ENCODE measurements at regions not wholly inside any gene's neighbourhood (a gene's known extent, or its start where the extent isn't known, plus 50 kb on each side); places are given as distances from the start of the nearest gene placed in this dataset.
"Not testable (repeated sequence)": the region's sequence is repeated elsewhere in the genome, so short reads cannot be mapped to it uniquely, and the experiment has no call there.

- ChIA-PET CTCF (no interaction called here), POLR2A (no interaction called here)
- no peaks in the 10 kb centered on the region for H3K36me3 Mint-ChIP-seq (ENCODE audit: insufficient read depth, unreplicated experiment)
- no peaks in the 10 kb centered on the region for H3K27me3 Mint-ChIP-seq (ENCODE audit: insufficient read depth, unreplicated experiment)
- intact Hi-C loops (cut with micrococcal nuclease), result no loop called here
- no peak for TF ChIP-seq CTCF (IDR thresholded peaks at IDR 0.05; ENCODE audit: unreplicated experiment)
- H3K4me1 Mint-ChIP-seq (ENCODE audit: insufficient read depth, unreplicated experiment), result peaks cover 6% of the 10 kb centered on the region
- no peak overlapping the region for H3K4me3 Mint-ChIP-seq (ENCODE audit: unreplicated experiment)
- peaks cover 17% of the 10 kb centered on the region for H3K9me3 Mint-ChIP-seq (ENCODE audit: unreplicated experiment)
- no TSS peak for BruUV-seq (replicated peaks)
- no peak overlapping the region for H3K27ac Mint-ChIP-seq (ENCODE audit: low read depth, unreplicated experiment)
- no peak for DNase-seq (ENCODE audit: unreplicated experiment)
These were observed 146.8 kb downstream of the ATPSCKMT start for GRCh38 chr5:10102706-10103497.

GRCh38 chr5:10102235-10102634 is 147.5 kb downstream of the ATPSCKMT start:
- H3K4me3 Mint-ChIP-seq (ENCODE audit: unreplicated experiment); intact Hi-C loops (cut with micrococcal nuclease): not testable (repeated sequence)

GRCh38 chr5:10099548-10099947 is 150.1 kb downstream of the ATPSCKMT start:
- H3K9me3 Mint-ChIP-seq (ENCODE audit: unreplicated experiment), result peaks cover 25% of the 10 kb centered on the region
- ChIA-PET CTCF (no interaction called here), POLR2A (no interaction called here)
- H3K36me3 Mint-ChIP-seq (ENCODE audit: insufficient read depth, unreplicated experiment), result no peaks in the 10 kb centered on the region
- no peak for DNase-seq (ENCODE audit: unreplicated experiment)
- no peak overlapping the region for H3K27ac Mint-ChIP-seq (ENCODE audit: low read depth, unreplicated experiment)
- no TSS peak for BruUV-seq (replicated peaks)
- no peaks in the 10 kb centered on the region for H3K4me1 Mint-ChIP-seq (ENCODE audit: insufficient read depth, unreplicated experiment)
- H3K27me3 Mint-ChIP-seq (ENCODE audit: insufficient read depth, unreplicated experiment), result no peaks in the 10 kb centered on the region
- intact Hi-C loops (cut with micrococcal nuclease), result no loop called here
- TF ChIP-seq CTCF (IDR thresholded peaks at IDR 0.05; ENCODE audit: unreplicated experiment), result no peak
- no peak overlapping the region for H3K4me3 Mint-ChIP-seq (ENCODE audit: unreplicated experiment)

More at GRCh38 chr5:10102235-10102634, 147.5 kb downstream of the ATPSCKMT start:
- peaks cover 17% of the 10 kb centered on the region for H3K9me3 Mint-ChIP-seq (ENCODE audit: unreplicated experiment)
- H3K36me3 Mint-ChIP-seq (ENCODE audit: insufficient read depth, unreplicated experiment); H3K27me3 Mint-ChIP-seq (ENCODE audit: insufficient read depth, unreplicated experiment); DNase-seq (ENCODE audit: unreplicated experiment); BruUV-seq (replicated peaks); H3K27ac Mint-ChIP-seq (ENCODE audit: low read depth, unreplicated experiment); H3K4me1 Mint-ChIP-seq (ENCODE audit: insufficient read depth, unreplicated experiment); POLR2A ChIA-PET: not testable (repeated sequence)
- CTCF ChIA-PET, result interaction anchor here (0.7 to 1.6 kb wide), 3 partner anchors 10 to 192 kb away, joined by 3 to 5 read pairs (median 4); no protein-coding TSS in a partner anchor

GRCh38 chr5:10091701-10092100 is 158.0 kb downstream of the ATPSCKMT start:
- no peak for DNase-seq (ENCODE audit: unreplicated experiment)
- no peak overlapping the region for H3K27ac Mint-ChIP-seq (ENCODE audit: low read depth, unreplicated experiment)
- no TSS peak for BruUV-seq (replicated peaks)
- ChIA-PET CTCF (interaction anchor here (0.6 to 1.0 kb wide), 5 partner anchors 8 to 407 kb away, joined by 3 read pairs; no protein-coding TSS in a partner anchor), POLR2A (no interaction called here)
- no peaks in the 10 kb centered on the region for H3K4me1 Mint-ChIP-seq (ENCODE audit: insufficient read depth, unreplicated experiment)
- no peak overlapping the region for H3K4me3 Mint-ChIP-seq (ENCODE audit: unreplicated experiment)
- H3K27me3 Mint-ChIP-seq (ENCODE audit: insufficient read depth, unreplicated experiment), result no peaks in the 10 kb centered on the region
- no peaks in the 10 kb centered on the region for H3K36me3 Mint-ChIP-seq (ENCODE audit: insufficient read depth, unreplicated experiment)
- no peak for TF ChIP-seq CTCF (IDR thresholded peaks at IDR 0.05; ENCODE audit: unreplicated experiment)
- intact Hi-C loops (cut with micrococcal nuclease), result no loop called here
- H3K9me3 Mint-ChIP-seq (ENCODE audit: unreplicated experiment), result peaks cover 16% of the 10 kb centered on the region

Measured in MCF 10A (cell line).